Stimulated activated naive CD8-positive, alpha-beta T cell treated with anti-CD3 and anti-CD28 coated beads, Interleukin-15, Interleukin-2, amounts not matched to agents 100 U/mL and 50 U/mL, for 24 hours (primary cell): ENCODE measurements at regions not wholly inside any gene's neighbourhood (a gene's known extent, or its start where the extent isn't known, plus 50 kb on each side); places are given as distances from the start of the nearest gene placed in this dataset.
A peak's percentile ranks its signal among the peaks of the same experiment; 100 is the strongest.

Experiments
- ATAC-seq: fragments of 150-1000 bp; cut with Tn5 transposase; one replicate; pipeline ENCODE4 v1.10.0; 2021
- DNase-seq: peaks from one replicate; pipeline ENCODE4 v3.0.0; 2021

DNA sequence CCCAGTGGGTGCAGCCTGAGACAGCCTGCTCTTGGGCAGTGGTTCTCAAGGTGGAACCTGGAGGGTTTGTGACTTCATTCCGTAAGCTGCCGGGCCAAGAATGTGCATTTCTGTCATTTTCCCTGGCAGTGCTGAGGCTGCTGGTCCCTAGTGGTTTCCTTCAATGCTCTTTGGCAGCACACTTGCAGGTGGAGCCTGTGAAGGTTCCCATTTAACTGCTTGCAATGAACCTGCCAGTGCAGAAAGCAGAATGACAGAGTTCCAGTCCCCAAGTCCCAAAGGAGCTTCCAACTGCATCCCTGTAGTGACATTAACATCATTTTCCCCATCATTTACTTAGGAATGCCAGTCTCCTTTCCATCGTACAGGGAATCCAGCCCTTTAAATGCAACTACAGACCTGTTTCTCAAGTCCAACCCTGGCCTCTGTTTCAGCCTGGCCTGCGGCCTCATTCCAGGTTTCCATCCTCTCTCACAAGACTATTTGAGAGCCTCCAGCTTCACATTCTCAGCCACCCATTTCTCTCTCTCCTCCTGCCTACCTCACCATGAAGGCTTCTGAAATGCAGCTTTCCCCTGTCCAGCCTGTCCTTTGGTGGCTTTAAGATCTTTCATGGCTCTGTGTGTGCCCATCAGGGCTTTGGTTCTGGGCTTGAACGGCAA is 149.7 kb upstream of the GGTLC1 start:
- no peak for ATAC-seq
- DNase-seq: no peak

DNA sequence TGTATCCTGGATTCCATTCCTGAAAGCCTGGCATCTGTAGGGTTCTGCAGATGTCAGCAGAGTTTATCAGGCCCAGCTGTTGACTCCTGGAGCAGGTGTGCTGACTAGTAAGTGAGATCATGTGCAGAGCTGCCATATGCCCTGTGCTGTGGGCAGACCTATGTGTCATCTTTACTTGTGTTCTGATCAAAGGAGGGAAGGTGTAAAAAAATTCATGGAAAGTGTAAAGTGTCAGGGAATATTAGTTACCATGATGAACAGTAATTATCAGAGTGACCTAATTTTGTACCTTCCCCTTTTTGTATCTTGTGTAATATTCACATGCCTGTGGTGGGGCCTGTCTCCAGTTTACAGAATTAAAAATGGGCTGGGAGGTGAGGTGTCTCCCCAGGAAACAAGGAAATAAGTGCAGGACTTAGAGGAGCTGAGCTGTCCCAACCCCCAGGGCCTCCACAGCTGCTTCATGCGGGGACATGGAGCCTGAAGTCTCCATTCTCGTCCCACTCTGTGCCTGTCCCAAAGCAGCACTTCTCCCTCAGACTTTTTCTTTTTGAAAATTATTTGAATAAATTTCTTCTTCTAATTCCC is 148.2 kb upstream of the GGTLC1 start:
- no peak for ATAC-seq
- DNase-seq: no peak

DNA sequence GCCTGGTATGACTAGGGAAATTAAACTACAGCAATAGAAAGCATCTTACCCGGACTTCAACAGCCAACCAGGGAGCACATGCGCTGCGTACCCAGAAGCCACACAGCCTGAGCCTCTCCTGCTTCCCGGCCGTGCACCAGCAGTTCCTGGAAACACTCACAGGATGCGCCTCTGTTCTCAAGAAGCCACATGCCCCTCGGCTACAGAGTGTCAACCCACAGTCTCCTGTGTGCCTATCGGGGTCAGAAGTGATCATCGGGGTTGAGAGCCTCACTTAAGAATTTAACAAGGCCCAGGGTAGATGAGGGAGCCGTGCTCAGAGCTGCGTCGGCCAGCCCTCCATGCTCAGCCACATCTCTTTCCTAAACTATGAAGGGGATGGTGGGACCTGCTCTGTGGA is 147.2 kb upstream of the GGTLC1 start:
- DNase-seq: no peak
- no peak for ATAC-seq

GRCh38 chr20:24134930-24135329 is 146.4 kb upstream of the GGTLC1 start:
- ATAC-seq: no peak
- no peak for DNase-seq

DNA sequence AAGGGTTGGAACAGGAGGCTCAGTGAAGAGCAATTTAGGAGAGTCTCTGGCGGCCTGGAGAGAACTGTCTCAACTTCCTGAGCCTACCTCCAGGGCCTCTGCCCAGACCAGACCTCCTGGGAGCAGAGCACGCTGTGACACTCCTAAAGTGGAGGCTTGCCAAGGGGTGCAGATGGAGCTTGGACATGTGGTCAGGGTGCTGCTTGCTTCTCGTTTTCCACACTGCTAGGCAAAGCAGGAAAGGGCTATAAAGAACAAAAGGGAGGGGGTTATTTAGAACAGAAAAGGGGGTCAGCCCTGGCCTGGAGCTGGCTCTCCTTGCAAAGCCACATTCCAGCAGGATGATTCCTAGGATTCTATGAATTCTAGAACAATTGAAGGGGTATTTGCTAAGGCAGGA is 145.7 kb upstream of the GGTLC1 start:
- no peak for ATAC-seq

GRCh38 chr20:24132246-24132645 is 143.7 kb upstream of the GGTLC1 start:
- ATAC-seq (no peak), DNase-seq (no peak)

More for the DNA sequence above, 145.7 kb upstream of the GGTLC1 start:
- no peak for DNase-seq

GRCh38 chr20:24131684-24132083 is 143.1 kb upstream of the GGTLC1 start:
- ATAC-seq (no peak), DNase-seq (no peak)

- ATAC-seq (no peak), DNase-seq (no peak)
Observed at GRCh38 chr20:24131281-24131680, 142.7 kb upstream of the GGTLC1 start.

DNA sequence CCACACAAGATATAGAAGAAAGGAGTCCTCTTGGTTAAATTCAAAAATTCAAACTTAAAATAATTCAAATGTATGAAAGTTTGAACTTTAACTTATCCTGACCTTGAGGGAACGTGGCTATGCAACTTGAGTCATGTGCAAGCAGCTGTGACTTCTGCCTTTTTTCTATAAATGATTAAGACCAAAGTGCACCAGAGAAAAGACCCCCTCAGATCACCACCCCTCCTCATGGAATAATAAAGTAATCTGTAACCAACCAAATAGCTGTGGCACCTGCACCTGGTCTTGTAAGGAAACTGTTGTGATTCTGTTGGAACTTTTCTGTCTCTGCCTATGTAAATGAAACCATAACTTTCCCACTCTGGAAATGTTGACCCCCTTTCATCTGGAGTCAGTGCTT is 141.1 kb upstream of the GGTLC1 start:
- no peak for DNase-seq
- no peak for ATAC-seq

- no peak for DNase-seq
Observed at GRCh38 chr20:24124951-24125650, 136.5 kb upstream of the GGTLC1 start.

GRCh38 chr20:24124003-24124402 is 135.4 kb upstream of the GGTLC1 start:
- ATAC-seq: no peak
- DNase-seq: no peak

More at GRCh38 chr20:24124951-24125650, 136.5 kb upstream of the GGTLC1 start:
- no peak for ATAC-seq

DNA sequence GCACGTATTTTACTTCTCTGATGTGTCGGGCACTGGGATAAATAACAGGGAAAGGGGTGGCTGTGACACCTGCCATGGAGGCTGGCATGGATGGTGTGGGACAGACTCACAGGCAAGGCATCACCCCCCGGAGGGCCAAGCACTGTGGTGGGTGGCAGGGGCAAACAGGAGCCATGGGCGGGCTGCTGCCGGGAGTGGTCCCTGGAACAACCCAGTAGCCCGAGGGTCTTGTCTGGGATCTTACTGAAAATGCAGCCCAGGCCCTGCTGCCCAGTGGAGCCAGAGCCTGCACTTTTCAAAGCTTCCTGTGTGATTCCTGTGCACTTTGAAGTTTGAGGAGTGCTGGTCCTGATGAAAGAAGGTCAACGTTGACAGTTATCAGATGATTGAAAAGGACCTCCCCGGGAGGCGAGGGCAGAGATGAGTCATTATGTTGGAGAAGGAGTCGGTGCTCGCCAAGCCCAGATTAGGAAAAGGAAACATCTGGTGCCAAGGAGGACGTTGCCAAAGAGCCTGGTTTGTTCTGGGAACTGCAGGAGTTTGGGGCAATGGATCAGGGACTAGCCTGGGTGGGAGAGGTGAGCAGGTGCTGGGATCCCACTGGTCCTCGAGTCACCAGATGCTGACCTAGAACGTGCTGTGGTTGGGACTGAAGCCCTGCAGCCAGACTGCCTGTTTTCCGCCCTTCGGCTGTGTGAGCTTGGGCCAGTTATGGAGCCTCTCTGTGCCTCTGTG is 130.0 kb upstream of the GGTLC1 start:
- no peak for DNase-seq
- no peak for ATAC-seq

- DNase-seq (no peak), ATAC-seq (no peak)
Observed at GRCh38 chr20:24118034-24118433, 129.5 kb upstream of the GGTLC1 start.

- DNase-seq (no peak), ATAC-seq (no peak)
Observed at GRCh38 chr20:24117383-24117782, 128.8 kb upstream of the GGTLC1 start.

- ATAC-seq (no peak), DNase-seq (no peak)
Observed at GRCh38 chr20:24116611-24117010, 128.0 kb upstream of the GGTLC1 start.

- DNase-seq: no peak
- no peak for ATAC-seq
Observed at GRCh38 chr20:24112360-24112759, 123.8 kb upstream of the GGTLC1 start.

DNA sequence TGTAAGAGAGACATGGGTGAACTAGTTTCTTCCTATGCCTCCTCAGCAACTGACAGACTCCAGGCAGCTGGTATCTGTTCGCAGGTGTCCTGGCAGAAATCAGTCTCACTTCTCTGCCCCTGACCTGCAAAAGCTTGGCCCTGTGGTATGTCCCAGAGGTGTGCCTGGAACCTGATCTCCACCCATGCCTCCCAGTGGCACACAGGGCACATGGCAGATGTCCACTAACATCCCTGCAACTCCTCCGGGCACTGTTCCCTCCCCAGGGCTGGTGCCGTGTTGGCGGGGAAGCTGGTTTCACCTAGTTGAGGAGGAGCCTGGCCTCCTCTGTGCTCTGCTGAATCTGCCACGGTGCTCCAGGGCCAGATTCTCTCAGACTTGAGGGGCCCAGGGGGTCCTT is 123.3 kb upstream of the GGTLC1 start:
- ATAC-seq (no peak), DNase-seq (no peak)

- ATAC-seq (no peak), DNase-seq (no peak)
Observed at GRCh38 chr20:24109537-24109936, 121.0 kb upstream of the GGTLC1 start.

DNA sequence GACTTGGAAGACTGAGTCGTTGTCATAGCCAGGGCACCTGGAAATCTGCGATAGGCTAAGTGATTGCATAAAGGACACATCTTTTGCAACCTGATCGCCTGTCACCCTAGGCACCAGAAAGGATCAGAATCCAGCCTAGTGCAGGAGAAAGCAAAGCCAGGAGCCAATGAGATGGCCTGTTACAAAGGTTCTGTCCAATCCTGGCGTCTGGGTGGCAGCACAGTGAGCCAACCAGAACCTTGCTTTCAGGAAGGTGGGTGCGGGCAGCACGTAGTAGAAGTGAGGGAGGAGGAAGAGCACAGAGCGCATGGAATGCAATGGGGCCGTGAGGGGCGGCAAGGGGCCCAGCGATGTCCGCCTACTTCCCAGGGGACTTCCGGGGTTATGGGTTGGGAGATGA is 120.4 kb upstream of the GGTLC1 start:
- ATAC-seq: peak; percentile 36
- no peak for DNase-seq

- ATAC-seq (no peak), DNase-seq (no peak)
Observed at GRCh38 chr20:24108581-24108980, 120.0 kb upstream of the GGTLC1 start.

DNA sequence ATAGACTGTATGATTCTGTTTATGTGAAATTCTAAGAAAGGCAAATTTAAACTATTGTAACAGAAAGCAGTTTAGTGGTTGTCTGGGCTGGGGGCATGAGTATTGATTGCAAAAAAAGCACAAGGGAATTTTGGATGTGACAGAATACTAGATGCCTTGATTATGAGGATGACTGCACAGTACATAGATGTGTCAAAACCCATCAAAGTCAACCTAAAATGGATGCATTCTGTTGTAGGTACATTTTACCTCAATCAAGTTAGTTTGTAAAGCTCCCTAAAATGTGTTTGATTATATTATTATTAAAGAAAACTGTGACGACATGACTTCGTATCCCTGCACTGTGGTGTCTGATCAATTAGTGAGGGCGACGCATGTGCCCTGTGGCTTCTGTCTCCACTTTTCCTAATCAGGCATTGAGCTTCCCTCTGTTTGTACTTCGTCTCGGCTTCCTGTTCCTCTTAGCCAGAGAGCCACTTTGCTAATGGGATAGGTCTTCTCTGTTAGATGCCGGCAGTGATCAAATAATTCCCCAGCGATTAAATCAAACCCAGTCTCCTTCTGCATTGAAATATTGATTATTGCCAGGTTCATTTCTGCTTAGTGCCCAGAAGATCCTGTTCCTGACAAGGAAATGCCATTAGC is 118.3 kb upstream of the GGTLC1 start:
- no peak for ATAC-seq
- no peak for DNase-seq

DNA sequence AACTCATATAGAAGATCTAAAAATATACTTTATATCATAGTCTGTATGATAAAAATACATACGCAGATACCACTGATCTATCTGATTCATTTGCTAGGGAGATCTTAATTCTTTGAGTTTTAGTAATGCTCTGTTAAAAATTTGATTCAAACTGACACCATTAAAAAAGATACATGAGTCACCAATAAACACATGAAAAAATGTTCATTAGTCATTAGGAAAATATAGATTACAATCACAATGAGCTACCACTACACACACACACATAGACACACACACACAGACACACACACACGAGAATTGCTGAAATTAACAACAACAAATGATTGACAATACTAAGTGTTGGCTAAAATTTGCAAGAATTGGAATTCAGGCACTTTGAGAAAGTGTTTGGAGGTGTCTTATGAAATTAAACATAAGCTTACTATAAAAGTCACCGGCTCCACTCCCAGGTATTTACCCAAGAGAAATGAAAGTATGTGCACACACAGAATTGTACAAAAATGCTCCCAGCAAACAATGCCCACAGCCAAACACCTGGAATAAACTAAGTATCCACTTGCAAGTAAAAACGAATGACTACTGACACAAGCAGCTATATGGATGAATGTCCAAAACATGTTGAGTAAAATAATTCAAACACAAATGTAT is 117.7 kb upstream of the GGTLC1 start:
- ATAC-seq (no peak), DNase-seq (no peak)
